Thymus (tissue), 11 donors: ENCODE measurements at regions not wholly inside any gene's neighbourhood (a gene's known extent, or its start where the extent isn't known, plus 50 kb on each side); places are given as distances from the start of the nearest gene placed in this dataset.

Experiments used
- DNase-seq, 9 donors: peaks; one replicate each; pipeline ENCODE4 v3.0.0-alpha.2; 2013; ENCODE audit warnings: low spot score in 9 of 9, low read depth in 6 of 9, missing footprints in 1 of 9
- H3K27ac ChIP-seq, 2 donors: one replicate each; pipeline ENCODE4 v1.5.1; 2013; ENCODE audit warnings: control low read depth in 1 of 2, low read depth in 1 of 2, low read length in 1 of 2, mild to moderate bottlenecking in 1 of 2, moderate library complexity in 1 of 2
- H3K27me3 ChIP-seq, 2 donors: one replicate each; pipeline ENCODE4 v1.5.1; 2013; ENCODE audit warnings: low read length in 1 of 2; ENCODE audit not compliant: control insufficient read depth in 2 of 2, insufficient read depth in 1 of 2
- H3K36me3 ChIP-seq, 2 donors: one replicate each; pipeline ENCODE4 v1.5.1; 2013; ENCODE audit warnings: low read length in 1 of 2, mild to moderate bottlenecking in 1 of 2, moderate library complexity in 1 of 2; ENCODE audit not compliant: control insufficient read depth in 2 of 2, insufficient read depth in 2 of 2
- H3K4me1 ChIP-seq, 2 donors: one replicate each; pipeline ENCODE4 v1.5.1; 2013; ENCODE audit warnings: low read length in 2 of 2; ENCODE audit not compliant: control insufficient read depth in 2 of 2, insufficient read depth in 2 of 2
- H3K4me3 ChIP-seq, 2 donors: one replicate each; pipeline ENCODE4 v1.5.1; 2013; ENCODE audit warnings: low read length in 2 of 2, control low read depth in 1 of 2, mild to moderate bottlenecking in 1 of 2
- H3K9me3 ChIP-seq, 2 donors: one replicate each; pipeline ENCODE4 v1.5.1; 2013; ENCODE audit warnings: low read length in 1 of 2, mild to moderate bottlenecking in 1 of 2; ENCODE audit not compliant: control insufficient read depth in 2 of 2, insufficient read depth in 1 of 2
- WGBS: extraction: QIAGEN DNeasy Blood & Tissue Kit; methylation state at CpG from one replicate; pipeline ENCODE4 v1.1.7; 2013; 5-methylcytosine and 5-hydroxymethylcytosine counted together
- donor health status: healthy.

DNA sequence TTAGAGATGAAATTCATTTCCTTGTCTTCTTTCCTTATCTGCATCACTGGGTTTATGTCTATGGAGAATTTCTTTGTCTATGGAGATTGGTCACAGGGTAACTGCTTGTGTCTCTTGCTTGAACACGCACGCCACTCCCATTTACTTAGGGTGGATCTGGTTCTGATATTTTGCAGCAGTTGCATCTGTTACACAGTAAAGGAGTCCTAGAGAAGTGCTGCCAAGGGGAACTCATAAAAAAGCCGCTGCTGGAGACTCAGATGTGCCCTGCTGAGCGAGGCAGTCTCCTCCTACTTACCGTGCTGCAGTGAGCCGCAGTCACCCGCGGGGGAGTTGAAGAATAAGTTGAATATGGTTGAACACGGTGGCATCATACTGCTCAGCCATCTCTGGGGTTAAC, 105.2 kb upstream of the KLHL25 start:
- no peaks in the 10 kb centered on the region for H3K36me3 ChIP-seq
- H3K4me1 ChIP-seq, result no peaks in the 10 kb centered on the region
- peaks cover 0 to 2% of the 10 kb centered on the region in 2 donors for H3K27me3 ChIP-seq
- H3K4me3 ChIP-seq, result no peak overlapping the region
- WGBS, result 65% methylated on average over 9 of the region's 9 CpGs
- DNase-seq, result no peak
- H3K27ac ChIP-seq, result no peak overlapping the region
- H3K9me3 ChIP-seq, result no peaks in the 10 kb centered on the region

DNA sequence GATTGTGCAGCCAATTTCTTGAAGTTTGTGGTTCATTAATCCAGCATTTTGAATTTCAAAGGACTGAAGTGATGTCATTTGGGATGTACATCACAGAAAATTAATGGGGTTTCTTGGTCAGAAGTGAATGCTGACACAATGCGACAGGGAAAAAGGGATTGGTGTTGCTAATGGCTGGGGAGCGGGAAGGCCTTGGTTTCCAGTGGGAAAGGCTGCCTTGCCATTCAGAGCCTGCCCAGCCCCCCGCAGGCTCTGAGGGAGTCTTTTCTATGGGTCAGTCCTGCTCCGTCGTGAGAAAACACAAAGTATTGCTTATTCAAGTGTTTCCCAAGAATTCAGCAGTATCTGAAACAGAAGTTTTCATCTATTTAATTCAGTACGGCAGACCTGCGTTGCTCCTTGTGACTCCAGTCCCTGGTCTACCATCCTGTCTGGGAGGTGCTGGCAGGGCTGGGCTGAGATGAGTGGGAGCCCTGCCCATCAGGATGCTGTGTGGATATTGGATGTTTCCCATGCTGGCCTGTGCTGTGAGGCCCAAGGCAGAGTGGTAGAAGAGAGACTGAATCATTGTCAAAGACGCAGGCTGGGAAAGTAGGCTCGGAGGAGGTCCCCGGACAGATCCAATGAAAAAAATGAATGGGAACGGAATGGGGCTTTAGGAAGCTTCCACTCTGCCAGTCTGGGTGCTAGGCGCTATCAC, 111.2 kb upstream of the KLHL25 start:
- Histone ChIP-seq H3K27ac (no peak overlapping the region), H3K27me3 (no peaks in the 10 kb centered on the region), H3K36me3 (no peaks in the 10 kb centered on the region), H3K9me3 (no peaks in the 10 kb centered on the region), H3K4me1 (no peaks in the 10 kb centered on the region), H3K4me3 (no peak overlapping the region)
- no peak for DNase-seq
- 85% methylated on average over 12 of the region's 12 CpGs for WGBS

DNA sequence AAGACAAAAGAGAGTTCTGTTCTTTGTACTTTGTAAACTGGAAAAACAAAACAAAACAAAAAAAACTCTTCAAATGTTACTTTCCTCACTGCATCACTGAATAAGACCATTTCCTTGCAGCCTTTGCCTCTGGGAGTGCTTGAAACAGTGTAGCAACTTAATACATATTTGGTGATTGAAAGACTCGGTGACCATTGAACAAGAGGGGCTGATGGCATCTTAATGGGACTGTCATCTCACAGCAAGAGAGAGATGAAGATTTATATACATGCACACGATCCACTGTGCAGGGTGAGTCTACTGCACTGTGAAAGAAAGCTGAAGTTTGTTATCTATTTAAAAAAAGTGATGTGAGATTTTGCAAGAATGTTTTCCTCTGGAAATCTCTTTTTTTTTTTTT, 111.9 kb upstream of the KLHL25 start:
- 74% methylated on average over 2 of the region's 2 CpGs for WGBS
- no peak for DNase-seq

GRCh38 chr15:85910834-85911233, 116.1 kb upstream of the KLHL25 start:
- no peaks in the 10 kb centered on the region for H3K27me3 ChIP-seq
- H3K27ac ChIP-seq, result no peak overlapping the region
- no peaks in the 10 kb centered on the region for H3K36me3 ChIP-seq
- no peak overlapping the region for H3K4me3 ChIP-seq
- H3K4me1 ChIP-seq, result no peaks in the 10 kb centered on the region
- DNase-seq, result no peak
- 79% methylated on average over 5 of the region's 5 CpGs for WGBS
- no peaks in the 10 kb centered on the region for H3K9me3 ChIP-seq

More for the DNA sequence above, 111.9 kb upstream of the KLHL25 start:
- Histone ChIP-seq H3K9me3 (no peaks in the 10 kb centered on the region), H3K4me3 (no peak overlapping the region), H3K27ac (no peak overlapping the region), H3K4me1 (no peaks in the 10 kb centered on the region), H3K36me3 (no peaks in the 10 kb centered on the region), H3K27me3 (no peaks in the 10 kb centered on the region)

GRCh38 chr15:85913461-85913860, 118.7 kb upstream of the KLHL25 start:
- 45% methylated on average over 2 of the region's 2 CpGs for WGBS
- no peaks in the 10 kb centered on the region for H3K27me3 ChIP-seq
- no peak overlapping the region for H3K27ac ChIP-seq

DNA sequence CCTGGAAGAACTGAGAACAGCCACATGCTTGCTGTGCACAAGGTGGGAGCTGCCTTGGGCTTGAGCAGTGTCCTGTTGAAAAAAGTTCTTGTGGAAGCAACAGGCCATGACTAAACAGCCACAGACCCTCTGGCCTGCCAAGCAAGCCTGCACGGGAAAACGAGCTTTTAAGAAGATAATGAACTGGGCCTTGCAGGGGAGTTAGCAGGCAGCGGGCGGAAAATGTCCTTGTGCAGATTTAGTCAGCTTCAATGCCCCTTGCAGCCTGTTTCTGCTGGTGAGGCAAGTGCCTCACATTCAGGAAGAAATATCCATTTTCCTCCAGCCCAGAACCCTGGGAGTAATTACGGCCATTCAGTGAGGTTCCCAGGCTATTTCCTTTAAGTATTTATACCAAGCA, 126.2 kb upstream of the KLHL25 start:
- H3K36me3 ChIP-seq, result no peaks in the 10 kb centered on the region
- H3K9me3 ChIP-seq, result no peaks in the 10 kb centered on the region
- WGBS, result 89% methylated on average over 5 of the region's 5 CpGs
- no peak overlapping the region for H3K4me3 ChIP-seq
- H3K27me3 ChIP-seq, result no peaks in the 10 kb centered on the region
- H3K27ac ChIP-seq, result no peak overlapping the region
- DNase-seq, result no peak
- H3K4me1 ChIP-seq, result no peaks in the 10 kb centered on the region

More at GRCh38 chr15:85913461-85913860, 118.7 kb upstream of the KLHL25 start:
- H3K36me3 ChIP-seq, result no peaks in the 10 kb centered on the region
- no peaks in the 10 kb centered on the region for H3K9me3 ChIP-seq
- no peak for DNase-seq
- no peaks in the 10 kb centered on the region for H3K4me1 ChIP-seq
- no peak overlapping the region for H3K4me3 ChIP-seq

DNA sequence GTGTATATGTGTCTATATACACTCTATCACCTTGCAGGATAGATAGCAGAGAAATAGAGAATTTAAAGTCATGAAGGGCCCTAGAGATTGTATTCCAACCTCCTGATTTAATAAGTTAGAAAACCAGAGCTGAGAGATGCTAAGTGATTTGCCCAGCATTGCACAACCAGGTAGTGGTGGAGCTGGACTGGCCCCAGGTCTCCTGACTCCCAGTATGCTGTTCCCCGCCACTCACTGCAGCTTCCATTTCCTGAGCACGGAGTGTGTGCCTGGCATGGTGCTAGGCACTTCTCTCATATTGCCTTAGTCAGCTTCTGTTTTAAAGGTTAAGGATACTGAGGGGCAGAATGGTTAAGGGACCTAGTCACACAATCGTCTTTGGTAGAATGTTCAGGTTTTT, 129.4 kb upstream of the KLHL25 start:
- WGBS, result 94% methylated on average over 3 of the region's 3 CpGs
- no peaks in the 10 kb centered on the region for H3K27me3 ChIP-seq
- no peak for DNase-seq

GRCh38 chr15:85925649-85926237, 131.0 kb upstream of the KLHL25 start:
- DNase-seq, result no peak
- H3K27me3 ChIP-seq, result no peaks in the 10 kb centered on the region
- WGBS, result 87% methylated on average over 8 of the region's 8 CpGs

More for the DNA sequence above, 129.4 kb upstream of the KLHL25 start:
- no peaks in the 10 kb centered on the region for H3K9me3 ChIP-seq
- no peaks in the 10 kb centered on the region for H3K36me3 ChIP-seq
- H3K4me3 ChIP-seq, result no peak overlapping the region
- H3K4me1 ChIP-seq, result no peaks in the 10 kb centered on the region
- H3K27ac ChIP-seq, result no peak overlapping the region

GRCh38 chr15:85926834-85927233, 132.1 kb upstream of the KLHL25 start:
- Histone ChIP-seq H3K36me3 (no peaks in the 10 kb centered on the region), H3K27ac (no peak overlapping the region), H3K9me3 (no peaks in the 10 kb centered on the region), H3K4me3 (no peak overlapping the region), H3K4me1 (no peaks in the 10 kb centered on the region), H3K27me3 (no peaks in the 10 kb centered on the region)
- DNase-seq, result no peak
- WGBS, result 80% methylated on average over 1 of the region's 1 CpG

More at GRCh38 chr15:85925649-85926237, 131.0 kb upstream of the KLHL25 start:
- H3K36me3 ChIP-seq, result no peaks in the 10 kb centered on the region
- no peaks in the 10 kb centered on the region for H3K4me1 ChIP-seq
- H3K9me3 ChIP-seq, result no peaks in the 10 kb centered on the region
- H3K27ac ChIP-seq, result no peak overlapping the region
- H3K4me3 ChIP-seq, result no peak overlapping the region
